GM12878 (cell line): ENCODE measurements at regions not wholly inside any gene's neighbourhood (a gene's known extent, or its start where the extent isn't known, plus 50 kb on each side); places are given as distances from the start of the nearest gene placed in this dataset.

Experiments
- EZH2 ChIP-seq: IDR thresholded peaks from 2 replicates; pipeline ENCODE4 v1.6.1; 2012; ENCODE audit warnings: low read depth, mild to moderate bottlenecking, control low read depth, inconsistent platforms, low read length, borderline replicate concordance; ENCODE audit not compliant: control insufficient read depth
- KDM1A ChIP-seq: fragments of 200-600 bp; sonication (generic); IDR thresholded peaks from 2 replicates; pipeline ENCODE4 v1.6.1; 2016; ENCODE audit warnings: borderline replicate concordance
- MTA2 ChIP-seq: fragments of 450-650 bp; IDR thresholded peaks from 2 replicates; pipeline ENCODE4 v1.6.1; 2016; ENCODE audit warnings: low read depth, mild to moderate bottlenecking, moderate library complexity
- PAX8 ChIP-seq: fragments of 450-650 bp; IDR thresholded peaks from 2 replicates; pipeline ENCODE4 v1.6.1; 2017; ENCODE audit warnings: mild to moderate bottlenecking, moderate library complexity
- POLR2A ChIP-seq: IDR thresholded peaks from 2 replicates; pipeline ENCODE4 v1.6.1; 2011; ENCODE audit warnings: low read depth, mild to moderate bottlenecking, low read length
- RAD21 ChIP-seq: IDR thresholded peaks from 2 replicates; pipeline ENCODE4 v1.6.1; 2011; ENCODE audit warnings: mild to moderate bottlenecking, low read depth, low read length, moderate library complexity; ENCODE audit not compliant: insufficient read depth
- SP1 ChIP-seq: IDR thresholded peaks from one replicate; pipeline ENCODE4 v1.6.1; 2011; ENCODE audit warnings: low read depth, low read length
- SRF ChIP-seq, 2 experiments: IDR thresholded peaks; 2 replicates each; pipeline ENCODE4 v1.6.1; 2011; ENCODE audit warnings: low read depth in 2 of 2, low read length in 2 of 2, mild to moderate bottlenecking in 1 of 2, moderate library complexity in 1 of 2
- YY1 ChIP-seq: IDR thresholded peaks from 2 replicates; pipeline ENCODE4 v1.6.1; 2011; ENCODE audit warnings: low read depth, mild to moderate bottlenecking, low read length
- TF ChIP-seq, protein P1 (sequence below), 3 experiments: IDR thresholded peaks in 2 of 3; conservative IDR thresholded peaks in 1 of 3; 2 replicates each; pipeline ENCODE4 v1.5.1; 2011; ENCODE audit warnings: low read depth in 3 of 3, low read length in 3 of 3, mild to moderate bottlenecking in 3 of 3, control low read depth in 2 of 3, moderate library complexity in 2 of 3, inconsistent platforms in 1 of 3, mixed read lengths in 1 of 3; ENCODE audit not compliant: control insufficient read depth in 2 of 3, insufficient read depth in 1 of 3; ENCODE audit errors: extremely low read depth in 1 of 3

DNA sequence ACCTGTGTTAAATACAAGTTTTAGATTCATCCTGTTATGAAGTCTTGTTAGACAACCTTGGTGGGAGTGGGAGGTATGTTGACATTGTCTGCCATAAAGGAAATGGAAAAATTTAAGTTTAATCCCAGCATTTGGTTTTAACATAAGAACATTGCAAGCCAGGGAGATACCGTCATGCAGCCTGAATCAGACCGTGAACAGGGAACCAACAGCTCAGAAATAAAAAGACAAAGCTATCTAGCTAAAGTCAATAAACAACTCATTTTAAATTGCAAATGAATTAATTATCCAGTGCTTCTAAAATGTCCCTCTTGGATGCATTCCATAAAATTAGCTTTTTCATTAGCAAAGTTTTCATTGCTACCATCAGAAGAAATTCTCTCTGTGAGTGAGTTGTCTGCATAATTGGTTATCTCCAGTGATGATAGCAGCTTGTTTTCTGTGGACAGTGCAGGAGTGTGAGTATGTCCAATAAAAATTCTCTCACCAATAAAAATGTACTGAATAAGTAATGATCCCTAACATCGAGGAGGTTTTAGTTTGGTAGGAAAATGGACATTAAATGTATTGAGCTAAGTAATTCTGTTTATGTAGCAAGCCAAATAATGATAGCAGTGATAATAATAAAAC, 170.6 kb upstream of the TMTC4 start:
- TF ChIP-seq POLR2A: no peak
- TF ChIP-seq, protein P1, sequence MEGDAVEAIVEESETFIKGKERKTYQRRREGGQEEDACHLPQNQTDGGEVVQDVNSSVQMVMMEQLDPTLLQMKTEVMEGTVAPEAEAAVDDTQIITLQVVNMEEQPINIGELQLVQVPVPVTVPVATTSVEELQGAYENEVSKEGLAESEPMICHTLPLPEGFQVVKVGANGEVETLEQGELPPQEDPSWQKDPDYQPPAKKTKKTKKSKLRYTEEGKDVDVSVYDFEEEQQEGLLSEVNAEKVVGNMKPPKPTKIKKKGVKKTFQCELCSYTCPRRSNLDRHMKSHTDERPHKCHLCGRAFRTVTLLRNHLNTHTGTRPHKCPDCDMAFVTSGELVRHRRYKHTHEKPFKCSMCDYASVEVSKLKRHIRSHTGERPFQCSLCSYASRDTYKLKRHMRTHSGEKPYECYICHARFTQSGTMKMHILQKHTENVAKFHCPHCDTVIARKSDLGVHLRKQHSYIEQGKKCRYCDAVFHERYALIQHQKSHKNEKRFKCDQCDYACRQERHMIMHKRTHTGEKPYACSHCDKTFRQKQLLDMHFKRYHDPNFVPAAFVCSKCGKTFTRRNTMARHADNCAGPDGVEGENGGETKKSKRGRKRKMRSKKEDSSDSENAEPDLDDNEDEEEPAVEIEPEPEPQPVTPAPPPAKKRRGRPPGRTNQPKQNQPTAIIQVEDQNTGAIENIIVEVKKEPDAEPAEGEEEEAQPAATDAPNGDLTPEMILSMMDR (IDR thresholded peaks at IDR 0.05 in 2 of 3, conservative IDR thresholded peaks at IDR 0.05 in 1 of 3; ENCODE audit: control insufficient read depth in 2 of 3, extremely low read depth in 1 of 3, insufficient read depth in 1 of 3, low read depth in 3 of 3, low read length in 3 of 3): no peak
- no peak for TF ChIP-seq RAD21
- TF ChIP-seq EZH2: no peak
- no peak for TF ChIP-seq MTA2
- TF ChIP-seq PAX8: no peak
- no peak for TF ChIP-seq SP1
- TF ChIP-seq SRF (IDR thresholded peaks at IDR 0.05; ENCODE audit: low read depth in 2 of 2, low read length in 2 of 2): no peak
- no peak for TF ChIP-seq YY1
- no peak for TF ChIP-seq KDM1A
